Activated CD4-positive, alpha-beta T cell treated with anti-CD3 and anti-CD28 coated beads for 1 hour (primary cell): ENCODE measurements at regions not wholly inside any gene's neighbourhood (a gene's known extent, or its start where the extent isn't known, plus 50 kb on each side); places are given as distances from the start of the nearest gene placed in this dataset.

Source experiments
- DNase-seq: peaks from one replicate; pipeline ENCODE4 v3.0.0-alpha.2; 2020

- DNase-seq: no peak
Measured at GRCh38 chr1:243903895-243904294, 53.9 kb upstream of the AKT3 start.

- DNase-seq: no peak
Measured at GRCh38 chr1:243903041-243903440, 53.0 kb upstream of the AKT3 start.

GRCh38 chr1:243902100-243902499 is 52.1 kb upstream of the AKT3 start:
- no peak for DNase-seq
